ENCODE measurements at regions not wholly inside any gene's neighbourhood (a gene's known extent, or its start where the extent isn't known, plus 50 kb on each side); places are given as distances from the start of the nearest gene placed in this dataset.

DNA sequence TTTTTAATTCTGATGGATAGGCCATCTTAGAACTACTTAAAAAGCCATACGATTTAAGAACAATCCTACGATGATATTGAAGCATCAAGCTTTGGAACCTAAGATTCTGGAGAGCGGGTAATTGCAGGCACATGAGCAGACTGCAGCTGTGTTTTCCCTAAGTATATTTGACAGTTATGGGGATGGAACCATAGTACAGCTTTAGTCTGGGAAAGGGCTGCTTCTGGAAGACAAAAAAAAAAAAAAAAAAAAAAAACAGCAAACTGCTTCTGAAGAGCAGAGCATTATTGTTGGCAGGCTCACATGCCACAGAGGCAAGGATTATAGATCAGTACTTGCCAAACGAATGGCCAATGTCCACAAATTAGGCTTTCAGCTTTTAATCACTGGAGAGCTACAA lies 1618.7 kb downstream of the AMY1C start:
- no peaks in the 10 kb centered on the region for H3K9me3 ChIP-seq
- TF ChIP-seq EP300 (IDR thresholded peaks at IDR 0.05) (no peak), POLR2A (IDR thresholded peaks at IDR 0.05) (no peak)
- TF ChIP-seq, protein P1, sequence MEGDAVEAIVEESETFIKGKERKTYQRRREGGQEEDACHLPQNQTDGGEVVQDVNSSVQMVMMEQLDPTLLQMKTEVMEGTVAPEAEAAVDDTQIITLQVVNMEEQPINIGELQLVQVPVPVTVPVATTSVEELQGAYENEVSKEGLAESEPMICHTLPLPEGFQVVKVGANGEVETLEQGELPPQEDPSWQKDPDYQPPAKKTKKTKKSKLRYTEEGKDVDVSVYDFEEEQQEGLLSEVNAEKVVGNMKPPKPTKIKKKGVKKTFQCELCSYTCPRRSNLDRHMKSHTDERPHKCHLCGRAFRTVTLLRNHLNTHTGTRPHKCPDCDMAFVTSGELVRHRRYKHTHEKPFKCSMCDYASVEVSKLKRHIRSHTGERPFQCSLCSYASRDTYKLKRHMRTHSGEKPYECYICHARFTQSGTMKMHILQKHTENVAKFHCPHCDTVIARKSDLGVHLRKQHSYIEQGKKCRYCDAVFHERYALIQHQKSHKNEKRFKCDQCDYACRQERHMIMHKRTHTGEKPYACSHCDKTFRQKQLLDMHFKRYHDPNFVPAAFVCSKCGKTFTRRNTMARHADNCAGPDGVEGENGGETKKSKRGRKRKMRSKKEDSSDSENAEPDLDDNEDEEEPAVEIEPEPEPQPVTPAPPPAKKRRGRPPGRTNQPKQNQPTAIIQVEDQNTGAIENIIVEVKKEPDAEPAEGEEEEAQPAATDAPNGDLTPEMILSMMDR (IDR thresholded peaks at IDR 0.05): no peak
- DNase-seq: no peak
- WGBS, 3 donors: 78 to 88% (median 85%) methylated on average over 4 of the region's 4 CpGs
- no peaks in the 10 kb centered on the region for H3K27me3 ChIP-seq
- no peak overlapping the region for H3K27ac ChIP-seq
- no peaks in the 10 kb centered on the region for H3K36me3 ChIP-seq
- H3K4me1 ChIP-seq (ENCODE audit: insufficient read depth): no peaks in the 10 kb centered on the region
- intact Hi-C loops (cut with DNase I): no loop called here
- H3K4me3 ChIP-seq: no peak overlapping the region

DNA sequence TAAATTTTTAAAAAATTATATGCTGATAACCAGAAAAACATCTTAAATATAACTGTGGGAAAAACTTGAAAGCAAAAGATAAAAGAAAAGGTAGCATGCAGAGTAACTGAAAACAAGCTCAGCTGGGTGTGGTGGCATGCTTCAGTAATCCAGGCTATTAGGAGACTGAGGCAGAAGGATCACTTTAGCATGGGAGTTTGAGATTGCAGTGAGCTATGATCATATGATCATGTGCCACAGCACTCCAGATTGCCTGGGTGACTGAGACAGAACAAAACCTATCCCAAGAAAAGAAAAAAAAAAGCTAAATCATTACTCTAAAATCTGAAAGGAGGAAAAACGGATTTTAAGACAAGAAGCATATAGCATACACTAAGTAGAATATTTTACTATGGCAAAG lies 1624.0 kb downstream of the AMY1C start:
- DNase-seq: no peak
- no peaks in the 10 kb centered on the region for H3K36me3 ChIP-seq
- no peak overlapping the region for H3K4me3 ChIP-seq
- intact Hi-C loops (cut with DNase I): loop anchor here in 1 of 4 donors (10.0 kb wide), 1 partner anchor 679 kb away; no protein-coding TSS in a partner anchor
- 63 to 74% (median 71%) methylated on average over 1 of the region's 1 CpG for WGBS, 3 donors
- TF ChIP-seq POLR2A (IDR thresholded peaks at IDR 0.05) (no peak), EP300 (IDR thresholded peaks at IDR 0.05) (no peak)
- TF ChIP-seq, protein P1 (IDR thresholded peaks at IDR 0.05): no peak
- H3K27ac ChIP-seq: no peak overlapping the region
- H3K9me3 ChIP-seq: no peaks in the 10 kb centered on the region
- H3K4me1 ChIP-seq (ENCODE audit: insufficient read depth): no peaks in the 10 kb centered on the region
- H3K27me3 ChIP-seq: no peaks in the 10 kb centered on the region

DNA sequence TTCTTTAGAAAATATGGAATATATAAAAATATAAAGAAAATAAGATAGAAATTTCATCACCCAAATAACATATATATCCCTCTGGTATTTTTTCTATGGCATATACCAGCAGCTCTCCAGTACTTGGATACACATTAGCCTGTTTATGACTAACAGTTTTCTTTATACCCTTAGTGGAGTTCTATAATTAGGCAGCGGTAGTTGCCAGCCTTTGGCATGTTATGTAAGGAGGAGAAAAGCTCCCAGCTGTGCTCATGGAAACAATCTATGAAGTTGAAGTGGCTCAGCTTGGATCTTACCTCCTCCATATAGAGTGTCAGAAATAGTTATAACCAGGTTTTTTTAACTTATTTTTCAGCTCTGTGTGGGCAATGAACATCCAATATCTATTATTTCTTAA lies 1636.8 kb downstream of the AMY1C start:
- TF ChIP-seq EP300 (IDR thresholded peaks at IDR 0.05): no peak
- TF ChIP-seq, protein P1 (IDR thresholded peaks at IDR 0.05): no peak
- TF ChIP-seq POLR2A (IDR thresholded peaks at IDR 0.05): no peak
- H3K27ac ChIP-seq: no peak overlapping the region
- H3K4me1 ChIP-seq (ENCODE audit: insufficient read depth): no peaks in the 10 kb centered on the region
- H3K9me3 ChIP-seq: no peaks in the 10 kb centered on the region
- H3K27me3 ChIP-seq: no peaks in the 10 kb centered on the region
- intact Hi-C loops (cut with DNase I): no loop called here
- H3K36me3 ChIP-seq: no peaks in the 10 kb centered on the region
- WGBS, 3 donors: 36 to 55% (median 47%) methylated on average over 1 of the region's 1 CpG
- H3K4me3 ChIP-seq: no peak overlapping the region
- DNase-seq: no peak

DNA sequence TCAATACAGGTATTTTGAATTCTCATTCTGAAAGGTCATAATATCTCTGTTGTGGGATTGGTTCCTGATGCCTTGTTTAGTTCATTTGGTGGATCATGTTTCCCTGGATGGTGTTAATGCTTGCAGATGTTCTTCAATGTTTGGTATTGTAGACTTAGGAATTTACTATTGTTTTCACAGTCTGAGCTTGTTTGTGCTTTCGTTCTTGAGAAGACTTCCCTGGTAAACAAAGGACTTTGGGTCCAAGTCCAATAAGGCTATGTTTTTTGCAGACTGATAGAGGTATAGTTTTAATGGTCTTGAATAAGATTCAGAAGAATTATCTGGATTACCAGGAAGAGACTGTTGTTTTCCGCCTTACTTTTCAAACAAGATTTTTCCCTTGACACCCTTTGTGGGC lies 1646.3 kb downstream of the AMY1C start:
- Histone ChIP-seq H3K27me3 (no peaks in the 10 kb centered on the region), H3K9me3 (no peaks in the 10 kb centered on the region), H3K36me3 (no peaks in the 10 kb centered on the region), H3K27ac (no peak overlapping the region), H3K4me1 (ENCODE audit: insufficient read depth) (no peaks in the 10 kb centered on the region), H3K4me3 (no peak overlapping the region)
- TF ChIP-seq EP300 (IDR thresholded peaks at IDR 0.05) (no peak), POLR2A (IDR thresholded peaks at IDR 0.05) (no peak)
- TF ChIP-seq, protein P1 (IDR thresholded peaks at IDR 0.05): no peak
- no peak for DNase-seq
- 42 to 49% (median 48%) methylated on average over 2 of the region's 2 CpGs for WGBS, 3 donors
- intact Hi-C loops (cut with DNase I): no loop called here

DNA sequence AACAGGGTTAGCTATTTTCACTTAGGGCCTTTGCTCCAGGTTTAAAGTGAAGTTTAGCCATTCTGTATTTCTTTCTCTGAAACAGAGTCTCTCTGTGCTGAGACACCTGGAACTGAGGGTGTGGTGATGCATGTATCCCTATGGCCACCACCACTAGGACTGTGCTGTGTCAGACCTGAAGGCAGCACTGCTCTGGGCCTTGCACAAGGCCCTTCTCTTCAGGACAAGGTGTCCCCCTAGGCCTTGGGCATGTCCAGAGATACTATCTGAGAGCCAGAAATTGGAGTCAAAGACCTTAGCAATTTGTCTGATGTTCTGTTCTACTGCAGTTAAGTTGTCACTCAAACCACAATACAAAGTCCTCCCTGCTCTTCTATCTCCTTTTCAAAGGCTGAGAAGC lies 1649.2 kb downstream of the AMY1C start:
- H3K27ac ChIP-seq: no peak overlapping the region
- H3K9me3 ChIP-seq: no peaks in the 10 kb centered on the region
- H3K27me3 ChIP-seq: no peaks in the 10 kb centered on the region
- DNase-seq: no peak
- intact Hi-C loops (cut with DNase I): no loop called here
- no peaks in the 10 kb centered on the region for H3K4me1 ChIP-seq (ENCODE audit: insufficient read depth)
- H3K4me3 ChIP-seq: no peak overlapping the region
- H3K36me3 ChIP-seq: no peaks in the 10 kb centered on the region
- TF ChIP-seq, protein P1 (IDR thresholded peaks at IDR 0.05): no peak
- TF ChIP-seq EP300 (IDR thresholded peaks at IDR 0.05) (no peak), POLR2A (IDR thresholded peaks at IDR 0.05) (no peak)
